K562 (cell line): ENCODE measurements at regions not wholly inside any gene's neighbourhood (a gene's known extent, or its start where the extent isn't known, plus 50 kb on each side); places are given as distances from the start of the nearest gene placed in this dataset.

ENCODE experiments used
- ATAC-seq: fragments of 200-7000 bp; cut with Tn5 transposase; 3 replicates; pipeline ENCODE4 v1.9.1; 2020; ENCODE audit warnings: moderate library complexity
- BruUV-seq: library from RNA; stranded (reverse); fragments of 400-500 nt; replicated peaks from 2 replicates; lab custom pipeline; 2021; lab: Mats Ljungman, UMichigan
- CTCF ChIA-PET: fragments of 300-600 bp; formaldehyde crosslinking; extraction: SDS; loops from one replicate; lab custom pipeline; 2021; ENCODE audit warnings: low intra/inter-chr PET ratio; lab: Yijun Ruan, JAX
- POLR2A ChIA-PET: fragments of 300-600, 350-650 bp; sonication (Branson Sonifier 250); formaldehyde crosslinking; extraction: SDS; loops from one replicate; lab custom pipeline; 2021; ENCODE audit warnings: antibody characterized with exemption, inconsistent platforms; lab: Yijun Ruan, JAX
- DNase-seq, 4 experiments: peaks; one replicate each; pipeline versions ENCODE4 v3.0.0 to v3.0.0-alpha.2; 2011 to 2018; ENCODE audit warnings: low spot score in 3 of 4, mixed read lengths in 3 of 4; ENCODE audit errors: extremely low read depth in 1 of 4
- FAIRE-seq: peaks from 2 replicates; lab custom pipeline; 2011; peaks lifted over from hg19 to GRCh38; lab: Jason Lieb, UNC
- H2AFZ ChIP-seq: 2 replicates; pipeline ENCODE4 v1.6.0; 2011; ENCODE audit warnings: low read depth, low read length, control low read depth, inconsistent platforms
- H3K27ac ChIP-seq: fragments of 200-600 bp; 3 replicates; pipeline ENCODE4 v1.8.0; 2011; ENCODE audit warnings: low read depth, mild to moderate bottlenecking, control low read depth, inconsistent platforms, low read length, moderate library complexity, mixed read lengths; ENCODE audit errors: extremely low read depth
- H3K27me3 ChIP-seq, 2 experiments: fragments of 300-600 bp in 1 of 2; 2 replicates in 1 of 2; 3 replicates in 1 of 2; pipeline versions ENCODE4 v1.6.0 to v1.8.0; 2011; ENCODE audit warnings: inconsistent platforms in 2 of 2, low read length in 2 of 2, mild to moderate bottlenecking in 1 of 2, mixed read lengths in 1 of 2, moderate library complexity in 1 of 2; ENCODE audit not compliant: control insufficient read depth in 2 of 2, insufficient read depth in 2 of 2
- H3K36me3 ChIP-seq: fragments of 300-600 bp; 3 replicates; pipeline ENCODE4 v1.8.0; 2011; ENCODE audit warnings: mild to moderate bottlenecking, low read length, inconsistent platforms; ENCODE audit not compliant: control insufficient read depth, insufficient read depth
- H3K4me1 ChIP-seq, 2 experiments: fragments of 200-600 bp in 1 of 2; replicated peaks in 1 of 2; 2 replicates in 1 of 2; 3 replicates in 1 of 2; pipeline versions ENCODE4 v1.5.1 to v1.8.0; 2011; ENCODE audit warnings: inconsistent platforms in 2 of 2, low read length in 2 of 2, mild to moderate bottlenecking in 1 of 2, mixed read lengths in 1 of 2, moderate library complexity in 1 of 2; ENCODE audit not compliant: control insufficient read depth in 2 of 2, insufficient read depth in 2 of 2
- H3K4me2 ChIP-seq: 2 replicates; pipeline ENCODE4 v1.6.1; 2011; ENCODE audit warnings: low read length, control low read depth, inconsistent platforms, mixed read lengths; ENCODE audit not compliant: insufficient read depth
- H3K4me3 ChIP-seq: fragments of 200-600 bp; sonication (generic), shearing (Covaris generic); 2 replicates; pipeline ENCODE4 v1.5.1; 2016; ENCODE audit warnings: control low read depth, inconsistent platforms
- H3K79me2 ChIP-seq: fragments of 200-600 bp; 3 replicates; pipeline ENCODE4 v1.8.0; 2011; ENCODE audit warnings: low read length, inconsistent platforms; ENCODE audit not compliant: control insufficient read depth, insufficient read depth
- H3K9ac ChIP-seq, 2 experiments: 2 replicates each; pipeline versions ENCODE4 v1.6.0 to v1.6.1; 2011; ENCODE audit warnings: low read depth in 2 of 2, low read length in 2 of 2, control low read depth in 1 of 2, inconsistent platforms in 1 of 2, mild to moderate bottlenecking in 1 of 2, mixed read lengths in 1 of 2; ENCODE audit not compliant: insufficient read depth in 1 of 2
- H3K9me1 ChIP-seq: one replicate; pipeline ENCODE4 v1.6.0; 2011; ENCODE audit warnings: inconsistent platforms, mild to moderate bottlenecking, low read length, moderate library complexity; ENCODE audit not compliant: control insufficient read depth, insufficient read depth
- H3K9me3 ChIP-seq: replicated peaks from 2 replicates; pipeline ENCODE4 v1.5.1; 2011; ENCODE audit warnings: low read depth, low read length, inconsistent platforms; ENCODE audit not compliant: control insufficient read depth, insufficient read depth
- H4K20me1 ChIP-seq: replicated peaks from 2 replicates; pipeline ENCODE4 v1.6.1; 2011; ENCODE audit warnings: low read length, inconsistent platforms, mixed read lengths; ENCODE audit not compliant: control insufficient read depth, insufficient read depth
- BDP1 ChIP-seq: IDR thresholded peaks from 3 replicates; pipeline ENCODE4 v1.6.1; 2011; ENCODE audit not compliant: insufficient read length, insufficient read depth
- CBX2 ChIP-seq: fragments of 200-600 bp; sonication (generic); IDR thresholded peaks from one replicate; pipeline ENCODE4 v1.6.1; 2012; ENCODE audit warnings: mild to moderate bottlenecking, low read length, inconsistent platforms; ENCODE audit not compliant: insufficient read depth, poor library complexity, severe bottlenecking
- ILK ChIP-seq: fragments of 450-650 bp; IDR thresholded peaks from 2 replicates; pipeline ENCODE4 v1.6.1; 2016; ENCODE audit warnings: missing genetic modification characterization, low read depth, mild to moderate bottlenecking, missing compliant biosample characterization, moderate library complexity, borderline replicate concordance
- LCOR ChIP-seq: sonication (generic); formaldehyde crosslinking; IDR thresholded peaks from 2 replicates; pipeline ENCODE4 v1.8.0; 2022; ENCODE audit warnings: mild to moderate bottlenecking, missing genetic modification reagents
- MTA2 ChIP-seq: fragments of 450-650 bp; IDR thresholded peaks from 2 replicates; pipeline ENCODE4 v1.6.1; 2016; ENCODE audit warnings: low read depth
- SMARCB1 ChIP-seq: IDR thresholded peaks from 2 replicates; pipeline ENCODE4 v1.6.1; 2011; ENCODE audit warnings: improper control_type of control experiment, low read depth; ENCODE audit not compliant: insufficient read length
- ZNF146 ChIP-seq: IDR thresholded peaks from one replicate; pipeline ENCODE4 v1.6.1; 2018; ENCODE audit warnings: missing compliant biosample characterization; ENCODE audit not compliant: unreplicated experiment
- ZNF395 ChIP-seq: fragments of 200-800 bp; sonication (Bioruptor generic); IDR thresholded peaks from 2 replicates; pipeline ENCODE4 v1.6.1; 2017; ENCODE audit warnings: missing genetic modification characterization, missing compliant biosample characterization
- WGBS: fragments of 100-300 bp; shearing (Covaris generic); methylation state at CpG from one replicate; pipeline ENCODE4 v1.1.6; 2016; ENCODE audit warnings: low coverage, mixed read lengths; ENCODE audit not compliant: insufficient coverage; ENCODE audit errors: missing lambda C conversion rate; 5-methylcytosine and 5-hydroxymethylcytosine counted together
- in situ Hi-C: fragments of 300-500 bp; cut with MboI; formaldehyde crosslinking; loops from 4 replicates; pipeline ENCODE4 v1.15.0; 2018; ENCODE audit warnings: inconsistent platforms, mixed read lengths
- intact Hi-C: fragments of 100-400 bp; cut with micrococcal nuclease; formaldehyde crosslinking; loops from 2 replicates; pipeline ENCODE4 v1.14.2; 2022
- TF ChIP-seq, protein P1 (sequence below): fragments of 450-650 bp; IDR thresholded peaks from 2 replicates; pipeline ENCODE4 v1.6.1; 2016; ENCODE audit warnings: borderline replicate concordance
- TF ChIP-seq, protein P2 (sequence below): fragments of 250-450 bp; sonication (Bioruptor Pico); IDR thresholded peaks from 2 replicates; pipeline ENCODE4 v1.5.0; 2020; ENCODE audit warnings: mild to moderate bottlenecking

- no peak for TF ChIP-seq ILK (tag)
- TF ChIP-seq SMARCB1: no peak
- TF ChIP-seq CBX2: no peak
- TF ChIP-seq, protein P1, sequence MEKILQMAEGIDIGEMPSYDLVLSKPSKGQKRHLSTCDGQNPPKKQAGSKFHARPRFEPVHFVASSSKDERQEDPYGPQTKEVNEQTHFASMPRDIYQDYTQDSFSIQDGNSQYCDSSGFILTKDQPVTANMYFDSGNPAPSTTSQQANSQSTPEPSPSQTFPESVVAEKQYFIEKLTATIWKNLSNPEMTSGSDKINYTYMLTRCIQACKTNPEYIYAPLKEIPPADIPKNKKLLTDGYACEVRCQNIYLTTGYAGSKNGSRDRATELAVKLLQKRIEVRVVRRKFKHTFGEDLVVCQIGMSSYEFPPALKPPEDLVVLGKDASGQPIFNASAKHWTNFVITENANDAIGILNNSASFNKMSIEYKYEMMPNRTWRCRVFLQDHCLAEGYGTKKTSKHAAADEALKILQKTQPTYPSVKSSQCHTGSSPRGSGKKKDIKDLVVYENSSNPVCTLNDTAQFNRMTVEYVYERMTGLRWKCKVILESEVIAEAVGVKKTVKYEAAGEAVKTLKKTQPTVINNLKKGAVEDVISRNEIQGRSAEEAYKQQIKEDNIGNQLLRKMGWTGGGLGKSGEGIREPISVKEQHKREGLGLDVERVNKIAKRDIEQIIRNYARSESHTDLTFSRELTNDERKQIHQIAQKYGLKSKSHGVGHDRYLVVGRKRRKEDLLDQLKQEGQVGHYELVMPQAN: no peak
- no peak for TF ChIP-seq MTA2
- no peak for TF ChIP-seq LCOR (CRISPR knock-in tag)
- no peak for TF ChIP-seq ZNF146 (CRISPR knock-in tag)
- TF ChIP-seq, protein P2, sequence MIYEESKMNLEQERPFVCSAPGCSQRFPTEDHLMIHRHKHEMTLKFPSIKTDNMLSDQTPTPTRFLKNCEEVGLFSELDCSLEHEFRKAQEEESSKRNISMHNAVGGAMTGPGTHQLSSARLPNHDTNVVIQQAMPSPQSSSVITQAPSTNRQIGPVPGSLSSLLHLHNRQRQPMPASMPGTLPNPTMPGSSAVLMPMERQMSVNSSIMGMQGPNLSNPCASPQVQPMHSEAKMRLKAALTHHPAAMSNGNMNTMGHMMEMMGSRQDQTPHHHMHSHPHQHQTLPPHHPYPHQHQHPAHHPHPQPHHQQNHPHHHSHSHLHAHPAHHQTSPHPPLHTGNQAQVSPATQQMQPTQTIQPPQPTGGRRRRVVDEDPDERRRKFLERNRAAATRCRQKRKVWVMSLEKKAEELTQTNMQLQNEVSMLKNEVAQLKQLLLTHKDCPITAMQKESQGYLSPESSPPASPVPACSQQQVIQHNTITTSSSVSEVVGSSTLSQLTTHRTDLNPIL (CRISPR knock-in tag): no peak
- no peak for TF ChIP-seq BDP1
These were observed 468.5 kb upstream of the MGAT4C start (continued) for GRCh38 chr12:86724716-86725115.

GRCh38 chr12:86723326-86723725, 467.1 kb upstream of the MGAT4C start:
- H2AFZ ChIP-seq: no peak overlapping the region
- no peak for DNase-seq
- no peaks in the 10 kb centered on the region for H3K79me2 ChIP-seq
- FAIRE-seq: no peak
- TF ChIP-seq ILK (tag) (no peak), ZNF395 (CRISPR knock-in tag) (no peak)
- TF ChIP-seq, all 486 proteins: peak for 0
- no peaks in the 10 kb centered on the region for H3K9me1 ChIP-seq
- ChIA-PET POLR2A (no interaction called here), CTCF (no interaction called here)
- intact Hi-C loops (no loop called here), in situ Hi-C loops (no loop called here)
- H3K27ac ChIP-seq: no peak overlapping the region
- no peaks in the 10 kb centered on the region for H4K20me1 ChIP-seq
- no peak overlapping the region for H3K4me3 ChIP-seq
- H3K9ac ChIP-seq: no peak overlapping the region
- H3K4me2 ChIP-seq: no peak overlapping the region
- no peak for ATAC-seq
- H3K27me3 ChIP-seq: no peaks in the 10 kb centered on the region
- no peaks in the 10 kb centered on the region for H3K36me3 ChIP-seq
- BruUV-seq: no TSS peak
- H3K4me1 ChIP-seq: no peaks in the 10 kb centered on the region
- 6% methylated on average over 2 of the region's 2 CpGs for WGBS
- no peaks in the 10 kb centered on the region for H3K9me3 ChIP-seq
